Fibroblast of skin of right biceps (primary cell): ENCODE measurements at regions not wholly inside any gene's neighbourhood (a gene's known extent, or its start where the extent isn't known, plus 50 kb on each side); places are given as distances from the start of the nearest gene placed in this dataset.

ENCODE experiments used
- DNase-seq: peaks from one replicate; pipeline ENCODE4 v3.0.0-alpha.2; 2013

DNA sequence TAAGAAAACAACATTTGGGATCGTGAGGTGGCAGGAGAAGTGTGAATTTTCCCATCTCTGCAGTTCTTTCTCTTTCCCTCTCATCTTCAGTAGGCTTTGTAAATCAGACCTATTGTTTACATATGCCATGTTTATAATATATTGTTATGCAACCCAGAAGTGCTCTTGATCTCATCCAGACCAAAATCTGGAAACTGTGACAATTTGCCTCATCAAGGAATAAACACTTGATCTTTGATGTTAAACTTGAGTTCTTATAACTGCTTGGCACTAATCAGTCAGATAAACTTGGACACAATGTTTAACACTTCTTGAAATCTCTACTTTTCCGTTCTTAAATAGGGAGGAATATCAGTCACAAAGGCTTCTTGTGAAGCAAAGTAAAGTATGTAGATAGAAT, 384.7 kb downstream of the DMRT2 start:
- DNase-seq = no peak

DNA sequence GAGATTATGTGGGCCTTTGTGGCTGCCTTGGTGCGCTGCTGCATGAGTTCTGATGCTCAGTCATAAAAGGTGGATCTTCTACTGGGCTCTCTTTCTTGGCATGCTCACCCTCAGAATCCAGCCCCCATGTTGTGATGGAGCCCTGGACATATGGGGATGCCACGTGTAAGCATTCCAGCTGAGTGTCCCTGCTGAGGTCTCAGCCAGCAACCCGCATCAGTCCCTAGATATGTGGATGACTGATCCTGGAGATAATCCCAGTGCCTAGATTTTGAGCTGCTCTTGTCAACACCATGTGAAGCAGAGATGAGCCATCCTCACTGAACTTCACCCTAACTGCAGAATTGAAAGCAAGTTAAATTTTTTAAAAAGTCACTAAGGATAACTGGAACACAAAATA, 390.1 kb downstream of the DMRT2 start:
- peak; percentile 3 for DNase-seq

DNA sequence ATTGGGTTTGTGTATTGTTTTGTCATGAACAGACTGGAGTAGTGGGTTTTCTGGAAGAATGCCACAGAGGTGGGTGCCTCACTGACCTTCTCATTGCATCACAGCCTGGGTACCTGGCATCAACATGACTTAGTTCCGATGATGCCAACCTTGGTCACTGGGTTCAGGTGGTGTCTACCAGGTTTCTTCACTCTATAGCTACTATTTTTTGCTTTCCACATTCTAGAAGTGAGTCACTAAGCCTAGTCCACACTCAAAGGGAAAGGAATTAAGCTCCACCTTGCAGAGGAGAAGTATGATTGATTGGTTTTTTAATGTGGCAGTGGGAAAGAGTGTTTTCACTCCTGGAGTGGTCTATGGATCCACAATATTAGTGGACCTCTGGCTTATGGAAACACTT, 391.9 kb downstream of the DMRT2 start:
- DNase-seq = no peak

DNA sequence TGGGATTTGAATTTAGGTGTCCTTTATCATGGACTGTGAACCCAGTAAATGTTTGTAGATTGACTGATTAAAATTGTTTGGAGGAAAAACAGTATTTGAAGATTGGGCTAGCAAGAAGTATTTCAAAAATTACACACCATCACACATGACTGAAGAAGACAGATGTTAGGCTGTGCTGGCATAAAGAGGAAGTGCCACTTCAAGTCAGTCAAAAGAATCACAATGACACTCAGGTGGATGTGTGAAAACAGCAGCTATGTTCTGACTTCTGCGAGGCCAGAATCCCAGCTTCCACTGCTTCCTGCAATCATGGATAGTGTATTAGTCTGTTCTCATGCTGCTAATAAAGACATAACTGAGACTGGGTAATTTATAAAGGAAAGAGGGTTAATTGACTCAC, 393.3 kb downstream of the DMRT2 start:
- no peak for DNase-seq

DNA sequence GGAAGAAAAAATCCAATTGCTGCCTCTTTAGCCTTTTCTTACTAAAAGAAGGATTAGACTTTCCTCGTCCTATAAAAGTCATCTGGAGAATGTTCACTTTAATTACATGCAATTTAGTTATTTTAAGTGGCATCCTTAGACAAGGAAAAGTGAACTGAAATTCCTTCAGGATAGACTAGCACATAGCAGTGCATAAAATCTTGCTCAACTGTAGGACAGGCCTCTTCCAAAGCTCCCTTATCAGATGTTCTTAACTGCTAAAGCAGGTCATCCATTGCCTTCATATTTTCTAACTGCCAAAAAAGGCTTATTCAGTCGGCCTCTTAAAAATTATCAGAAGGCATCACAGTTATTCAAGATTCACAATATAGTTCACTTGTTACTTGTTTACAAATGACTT, 396.5 kb downstream of the DMRT2 start:
- DNase-seq = no peak

DNA sequence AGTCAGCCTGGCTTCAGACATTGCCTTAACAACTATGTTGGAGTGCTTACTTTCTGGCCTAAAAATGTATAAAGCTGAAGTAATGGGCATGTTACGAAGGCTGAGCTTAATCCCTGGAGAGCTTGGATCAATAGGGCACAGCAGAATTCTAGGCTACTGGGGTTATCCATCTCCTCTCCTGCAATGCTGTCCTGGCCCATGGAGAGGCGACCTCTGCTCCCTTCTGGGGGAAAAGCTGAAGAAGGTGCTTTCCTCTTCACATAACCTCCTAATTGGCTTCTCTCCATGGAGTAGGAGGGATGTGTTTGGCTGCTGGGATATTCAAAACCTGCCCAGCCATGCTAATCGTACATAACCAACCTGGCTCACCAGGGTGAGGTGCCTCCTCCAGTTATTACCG, 403.5 kb downstream of the DMRT2 start:
- DNase-seq = no peak

DNA sequence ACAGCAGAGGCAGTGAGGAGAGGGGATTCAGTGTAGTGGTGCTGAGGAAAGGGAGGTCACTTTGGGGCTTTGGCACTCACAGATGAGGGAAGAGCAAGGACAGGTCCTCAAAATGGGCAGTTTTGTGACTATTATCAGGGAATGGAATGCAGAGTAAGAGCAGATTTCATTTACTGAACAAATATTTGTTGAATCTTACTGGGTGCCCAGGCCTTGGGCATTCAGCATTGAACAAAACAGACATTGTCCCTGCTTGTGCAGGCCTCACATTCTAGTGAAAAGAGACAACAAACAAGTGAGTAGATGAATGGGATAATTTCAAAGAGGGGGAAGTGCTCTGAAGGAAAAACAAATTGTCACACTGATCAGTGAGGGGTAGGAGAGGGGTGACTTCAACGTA, 404.1 kb downstream of the DMRT2 start:
- no peak for DNase-seq

DNA sequence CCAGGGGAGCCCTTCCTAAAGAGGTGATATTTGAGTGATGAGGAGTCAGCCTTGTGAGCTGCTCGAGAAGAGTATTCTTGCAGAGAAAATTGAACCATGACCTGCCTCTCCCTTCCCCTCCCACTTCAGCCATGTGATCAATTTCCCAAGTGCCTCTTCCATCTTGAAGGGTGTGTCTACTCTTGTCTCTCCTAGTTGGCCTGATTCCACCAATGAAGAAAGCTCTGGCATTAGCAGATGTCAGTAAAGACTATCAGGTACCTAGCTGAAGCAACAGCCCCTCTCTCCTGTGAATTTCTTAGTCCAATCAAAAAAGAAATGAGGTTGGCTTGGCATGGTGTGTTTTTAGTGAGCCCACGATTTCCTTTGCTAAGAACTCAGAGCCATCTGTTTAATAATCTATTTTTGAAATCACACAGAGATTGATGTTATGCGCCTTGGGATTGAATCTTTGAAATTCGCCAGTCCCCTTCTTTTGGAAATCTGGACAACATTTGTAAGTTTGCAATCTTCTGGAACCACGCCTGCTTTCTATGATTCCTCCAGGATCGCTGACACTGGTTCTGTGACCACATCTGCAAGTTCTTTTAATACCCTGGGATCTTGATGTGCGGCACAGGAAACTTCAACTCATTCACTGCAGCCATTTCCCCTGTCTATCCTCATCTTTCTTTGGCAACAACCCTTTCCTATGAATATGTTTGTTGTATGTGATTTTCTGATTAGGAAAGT, 404.6 kb downstream of the DMRT2 start:
- no peak for DNase-seq

DNA sequence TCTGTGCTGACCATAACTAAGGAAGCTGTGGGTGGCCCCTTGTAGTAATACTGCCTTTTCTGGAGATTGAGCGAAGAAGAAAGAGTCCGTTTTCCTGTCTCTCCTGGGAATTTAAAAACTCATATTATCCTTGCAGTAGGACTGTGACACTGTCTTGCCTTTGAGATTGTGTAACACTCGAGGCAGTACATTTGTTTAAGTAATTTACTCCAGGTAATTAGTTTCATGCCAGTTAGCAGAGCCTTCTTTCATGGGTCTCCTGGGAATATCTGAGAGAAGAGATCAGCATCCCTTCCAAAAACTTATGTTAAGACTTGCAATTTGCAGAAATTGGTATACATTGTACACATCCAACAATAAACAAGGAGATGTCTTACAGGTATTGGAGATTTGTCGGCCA, 405.6 kb downstream of the DMRT2 start:
- DNase-seq = no peak

DNA sequence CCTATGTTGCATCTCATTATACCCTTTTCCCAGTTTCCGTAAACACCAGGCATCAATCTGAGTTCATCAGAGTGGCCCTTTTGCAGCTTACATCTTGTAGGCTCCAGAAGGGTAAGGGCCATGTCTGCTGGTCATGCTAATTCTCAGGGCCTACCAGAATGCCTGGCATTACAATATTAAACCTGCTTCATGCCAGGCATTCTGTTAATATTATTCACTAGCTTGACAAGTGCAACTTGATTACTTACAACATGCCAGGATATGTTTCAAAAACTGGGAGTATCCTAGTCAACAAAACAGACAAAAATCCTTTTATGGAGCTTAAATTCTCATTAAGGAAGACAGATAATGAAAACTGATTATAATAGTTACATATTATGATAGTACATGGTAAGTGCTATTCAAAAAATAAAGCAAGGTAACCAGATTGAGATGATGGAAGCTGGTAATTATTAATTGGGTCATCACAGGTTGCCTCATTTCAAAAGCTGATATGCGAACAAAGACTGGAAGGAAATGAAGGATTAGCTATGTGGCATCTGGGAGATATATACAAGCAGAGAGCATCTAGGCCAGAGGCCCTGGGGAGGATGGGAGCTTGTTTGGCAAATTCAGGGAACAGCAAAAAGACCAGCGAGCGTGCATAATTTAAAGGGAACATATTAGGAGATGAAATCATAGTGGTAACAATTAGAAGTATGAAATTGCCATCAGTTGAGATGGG, 406.3 kb downstream of the DMRT2 start:
- no peak for DNase-seq

DNA sequence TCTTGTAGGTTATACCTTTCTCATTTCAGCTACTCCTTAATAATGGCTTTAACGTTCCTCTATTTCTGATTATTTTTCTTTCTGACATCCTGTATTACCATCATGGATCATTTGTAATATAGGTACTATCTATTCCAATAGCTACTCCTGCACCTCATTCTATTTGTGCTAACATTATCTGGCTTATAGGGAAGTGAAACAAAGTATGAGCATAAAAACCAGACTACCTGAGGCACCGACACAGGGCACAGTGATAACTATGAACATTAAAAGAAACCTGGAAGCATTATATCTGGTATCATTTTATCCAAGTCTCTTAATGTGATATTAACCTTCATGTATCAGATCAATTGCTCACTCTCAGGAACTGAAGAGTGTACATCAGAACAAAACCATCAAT, 407.3 kb downstream of the DMRT2 start:
- DNase-seq = no peak

DNA sequence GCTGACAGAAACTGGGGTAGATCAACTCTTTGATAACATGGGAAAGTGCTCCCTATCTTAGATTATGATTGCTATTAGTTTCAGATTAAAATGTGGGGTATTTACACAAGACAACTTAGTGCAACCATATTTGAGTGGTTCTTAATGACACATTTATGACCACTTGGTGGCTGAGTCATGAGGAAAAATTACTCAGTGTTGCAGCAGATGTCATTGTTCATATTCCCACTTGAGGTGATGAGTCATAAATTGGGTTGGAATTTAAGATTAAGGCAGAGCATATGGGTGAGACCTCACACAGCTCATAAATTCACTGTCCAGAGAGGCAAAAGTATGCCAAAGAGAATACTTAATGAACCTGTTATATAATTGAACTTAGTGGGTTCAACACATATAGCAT, 408.3 kb downstream of the DMRT2 start:
- DNase-seq = peak; percentile 92

DNA sequence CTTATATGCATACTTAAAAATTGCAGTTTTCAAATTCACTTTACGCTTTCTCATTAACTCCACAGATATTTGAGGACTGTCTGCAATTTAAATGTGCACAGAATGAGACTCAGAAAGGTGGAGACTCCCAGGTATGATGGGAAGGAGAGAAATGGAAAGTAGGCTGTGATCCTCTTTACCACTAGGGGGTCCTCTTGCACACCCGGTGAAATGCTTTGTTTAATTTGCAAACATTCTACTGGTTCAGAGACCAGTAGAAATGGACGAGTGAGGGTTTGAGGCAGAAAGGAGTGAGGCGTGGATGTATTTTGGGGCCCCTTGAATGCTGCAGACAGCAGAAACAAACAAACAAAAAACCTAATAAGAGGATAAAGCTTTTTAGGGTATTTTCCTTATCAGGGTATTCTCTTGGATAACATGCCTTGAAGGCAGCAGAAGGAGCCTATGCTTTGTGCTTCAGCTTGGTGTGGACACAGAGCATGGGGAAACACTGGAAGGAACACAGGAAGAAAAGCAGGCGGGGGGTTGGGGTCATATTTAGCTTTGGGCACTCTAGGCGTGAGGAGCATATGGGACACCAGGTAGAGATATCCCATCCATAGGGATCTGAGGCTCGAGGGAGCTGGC, 410.1 kb downstream of the DMRT2 start:
- DNase-seq = no peak

DNA sequence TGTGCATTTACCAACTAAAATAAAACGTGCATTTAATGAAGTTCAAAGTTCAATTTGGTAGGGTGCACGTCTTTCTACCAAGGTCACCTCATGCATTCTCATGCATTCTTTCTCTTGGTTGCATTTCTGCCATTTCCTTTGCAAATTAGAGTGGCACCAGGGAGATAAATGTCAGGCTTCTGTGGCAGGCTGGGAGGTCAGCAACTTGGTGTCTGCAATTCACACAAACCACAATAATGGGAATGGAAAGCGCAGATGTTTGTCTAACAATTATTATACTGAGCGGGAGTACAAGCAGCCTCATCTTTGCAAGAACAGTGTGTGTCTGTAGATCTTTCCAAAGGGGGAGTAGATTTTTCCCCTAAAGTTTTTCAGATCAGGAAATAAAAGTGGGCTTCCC, 411.7 kb downstream of the DMRT2 start:
- no peak for DNase-seq

DNA sequence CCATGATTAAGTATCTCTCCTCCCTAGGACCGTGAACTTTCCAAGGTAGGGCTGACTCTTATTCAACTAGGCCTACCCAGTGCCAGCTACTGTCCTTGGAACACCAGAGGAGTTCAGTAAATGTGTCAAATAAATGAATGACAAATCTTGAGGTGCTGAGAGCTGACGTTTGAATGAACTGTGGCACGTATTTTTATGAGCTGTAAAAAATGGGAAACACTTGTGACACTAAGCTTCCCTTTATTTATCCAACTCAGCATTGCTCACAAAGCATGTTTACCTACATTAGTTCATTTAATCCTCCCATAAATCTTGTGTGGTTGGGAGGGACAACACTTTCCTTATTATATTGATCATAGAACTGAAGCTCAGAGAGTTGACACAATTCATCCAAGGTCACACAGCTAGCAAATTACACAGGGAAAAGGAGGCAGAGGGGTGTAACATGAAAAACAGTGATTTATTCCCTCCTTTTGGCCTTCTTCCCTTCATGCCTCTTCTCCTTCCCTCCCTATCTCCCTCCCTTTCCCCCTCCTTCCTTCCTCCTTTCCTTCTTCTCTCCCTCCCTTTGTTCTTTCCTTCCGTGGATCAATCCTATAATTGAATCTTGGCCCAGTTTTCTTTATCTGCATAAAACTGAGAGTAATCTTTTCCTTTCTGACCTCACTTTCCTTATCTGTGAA, 412.6 kb downstream of the DMRT2 start:
- no peak for DNase-seq

DNA sequence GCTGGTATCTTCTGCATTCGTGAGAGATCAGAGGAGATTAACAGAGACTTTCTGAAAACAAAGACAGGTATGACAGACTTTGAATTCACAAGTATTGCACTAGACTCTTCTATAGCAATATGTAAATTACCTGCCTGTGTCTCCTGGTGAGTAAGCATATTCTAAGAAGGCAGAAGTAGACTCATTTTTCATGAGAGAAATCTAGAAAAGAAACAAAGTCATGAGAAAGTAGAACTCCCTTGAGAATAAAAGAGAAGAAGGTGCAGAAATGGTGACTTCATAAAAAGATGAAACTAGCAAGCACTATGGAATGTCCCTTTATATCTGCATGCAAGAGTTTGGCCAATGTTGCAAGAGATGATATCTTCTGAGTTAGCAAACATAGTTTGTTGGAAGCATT, 419.8 kb downstream of the DMRT2 start:
- no peak for DNase-seq

DNA sequence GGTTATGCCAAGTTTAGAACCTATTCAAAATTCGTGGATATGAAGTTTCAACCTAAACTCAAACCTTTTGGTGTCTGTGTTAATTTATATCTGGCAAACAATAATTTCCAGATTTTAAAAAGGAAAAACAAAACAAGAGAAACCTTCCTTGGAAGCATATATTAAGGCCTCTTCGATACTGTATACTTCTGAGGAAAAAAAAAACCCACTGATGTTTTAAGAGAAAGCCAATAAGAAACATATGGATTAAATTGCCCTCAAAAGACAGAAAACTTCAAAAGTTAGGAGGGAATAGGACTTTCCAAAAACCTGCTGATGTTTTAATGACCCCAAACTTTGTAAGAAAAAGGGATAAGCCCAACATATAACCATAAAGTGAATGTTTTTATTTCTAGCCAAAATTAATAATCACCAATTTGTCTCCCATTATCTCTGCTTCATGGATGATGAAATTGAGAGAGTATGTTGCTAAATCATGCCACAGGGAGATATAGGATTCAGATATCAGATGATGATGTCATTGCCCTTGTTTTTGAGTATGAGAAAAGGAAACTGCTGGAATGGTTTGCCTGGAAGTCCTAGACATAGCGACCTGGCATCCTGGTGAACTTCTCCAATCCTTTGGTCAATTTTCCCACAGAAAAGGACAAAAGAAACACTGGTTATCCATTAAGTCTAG, 423.9 kb downstream of the DMRT2 start:
- DNase-seq = no peak

DNA sequence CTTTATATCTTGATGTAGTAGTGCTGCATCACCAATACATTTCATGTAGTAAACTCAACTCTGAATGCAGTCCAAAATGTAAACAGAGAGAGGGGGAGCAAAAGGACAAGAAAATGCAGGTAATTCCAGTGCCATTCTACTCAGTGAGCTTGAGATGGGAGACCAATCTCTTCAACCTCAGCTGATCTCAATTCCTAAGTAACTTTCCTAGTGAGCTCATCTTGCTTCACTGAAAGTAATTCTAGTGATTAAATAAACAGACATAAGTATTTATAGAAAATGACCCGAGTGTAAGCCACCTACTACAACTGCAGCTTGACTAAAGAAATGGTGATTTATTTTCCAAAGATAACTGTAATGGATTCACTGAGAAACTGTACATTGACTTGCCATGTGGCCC, 424.5 kb downstream of the DMRT2 start:
- DNase-seq = no peak

DNA sequence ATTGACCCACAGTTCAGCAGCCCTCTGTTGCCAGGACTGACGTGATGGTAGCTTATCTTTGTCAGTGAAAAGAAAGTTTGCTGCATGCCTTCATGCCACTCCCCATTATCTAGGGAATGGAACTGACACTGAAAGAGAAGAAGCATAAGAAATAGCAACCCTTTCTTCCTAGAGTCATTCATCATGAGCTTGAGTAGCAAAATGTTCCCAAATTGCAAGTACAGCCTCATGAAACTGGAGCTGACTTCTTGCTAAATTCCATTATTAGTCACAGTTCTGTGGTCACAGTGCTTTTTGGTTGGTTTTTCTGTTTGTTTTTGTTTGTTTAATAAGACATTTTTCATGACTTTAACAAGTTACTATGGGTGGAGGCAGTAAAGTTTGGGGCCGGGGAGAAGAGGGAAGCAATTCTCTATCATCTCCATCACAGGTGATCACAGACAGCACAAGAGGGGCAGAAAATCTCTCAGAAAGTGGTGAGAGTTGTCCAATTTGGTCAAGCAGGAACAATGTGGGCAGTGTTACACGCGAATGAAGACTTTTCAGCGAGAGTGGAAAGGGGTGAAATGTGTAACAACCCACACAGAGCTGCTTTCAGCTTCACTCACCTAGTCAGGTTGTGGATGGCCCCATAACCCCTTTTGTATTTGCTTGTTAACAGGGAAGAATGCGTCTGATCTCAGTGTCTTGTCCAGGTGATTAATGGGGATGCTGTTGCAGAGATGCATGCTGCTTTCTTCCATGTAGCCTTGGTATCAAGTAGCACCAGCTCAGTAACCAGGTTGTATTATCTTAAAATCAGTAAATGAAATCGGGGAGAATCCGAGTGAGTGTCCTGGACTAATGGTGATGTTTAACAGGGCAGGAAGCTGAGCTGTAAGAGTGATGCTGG, 440.4 kb downstream of the DMRT2 start:
- peak; percentile 22 for DNase-seq

DNA sequence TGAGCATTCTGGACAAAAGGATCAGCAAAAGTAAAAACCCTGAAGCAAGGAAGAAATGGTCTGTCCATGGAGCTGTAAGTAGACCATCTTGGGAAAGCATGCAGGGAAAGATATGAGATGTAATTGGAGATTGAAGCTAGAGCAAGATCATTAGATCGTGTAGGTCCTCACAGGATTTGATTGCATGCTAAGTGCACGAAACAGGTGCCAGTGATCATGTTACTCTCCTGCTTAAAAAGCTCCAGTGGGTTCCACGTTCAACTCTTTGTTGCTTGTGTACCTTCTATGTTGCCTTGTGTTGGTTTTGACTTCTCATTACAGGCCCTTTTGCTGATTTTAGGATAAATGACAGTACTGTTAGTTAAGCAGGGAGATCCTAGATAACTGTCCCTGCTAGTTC, 442.0 kb downstream of the DMRT2 start:
- no peak for DNase-seq

DNA sequence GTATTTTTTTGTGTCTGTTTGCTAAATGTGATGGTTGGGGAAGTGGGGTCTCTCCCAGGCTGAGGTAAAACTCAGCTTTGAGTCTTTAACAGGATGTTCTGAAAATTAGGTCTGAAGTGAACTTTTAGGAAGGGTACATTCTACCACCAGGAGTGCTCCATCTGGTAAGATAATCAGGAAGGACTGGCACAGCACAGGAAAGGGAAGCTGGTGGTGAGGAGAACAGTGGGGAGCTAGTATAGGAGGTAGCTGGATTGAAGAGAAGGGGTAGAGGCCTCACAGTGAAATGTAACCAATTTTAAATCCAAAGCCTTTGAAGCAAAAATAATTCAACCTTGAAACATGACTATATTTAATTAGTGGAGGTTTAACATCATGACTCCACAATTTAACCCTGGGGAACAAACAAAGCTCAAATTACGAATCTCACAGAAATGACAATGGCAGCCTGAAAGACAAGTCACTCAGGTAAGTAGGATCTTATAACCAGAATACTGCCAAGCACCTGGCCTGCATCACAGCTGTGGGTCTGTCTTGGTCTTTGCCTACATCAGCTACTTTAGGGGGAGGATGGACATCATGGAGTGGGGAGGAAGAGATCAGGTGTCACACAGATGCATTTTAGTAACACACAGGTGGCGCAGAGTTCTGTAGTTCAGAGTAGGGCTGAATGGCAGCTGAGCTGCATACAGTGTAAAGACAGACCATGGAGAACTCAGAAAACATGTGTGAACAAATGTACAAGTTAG, 445.3 kb downstream of the DMRT2 start:
- no peak for DNase-seq
